ENCODE measurements at regions not wholly inside any gene's neighbourhood (a gene's known extent, or its start where the extent isn't known, plus 50 kb on each side); places are given as distances from the start of the nearest gene placed in this dataset.

DNA sequence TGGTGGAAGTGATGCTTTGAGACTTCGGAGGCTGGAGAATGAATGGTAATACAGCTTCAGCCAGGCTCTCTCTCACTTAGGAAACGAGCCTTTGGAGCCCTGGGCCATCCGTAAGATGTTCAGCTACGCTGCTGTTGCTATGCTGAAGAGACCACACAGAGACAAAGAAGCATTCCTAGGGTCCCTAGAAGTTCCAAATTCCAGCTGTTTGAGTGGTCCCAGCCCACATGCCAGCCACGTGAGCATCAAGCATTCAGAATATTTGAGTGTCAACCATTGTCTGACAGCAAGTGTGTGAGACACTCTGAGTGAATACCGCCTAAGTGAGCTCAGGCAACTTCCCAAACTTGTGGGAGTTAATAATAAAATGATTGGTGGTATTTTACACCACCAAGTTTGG, 212.9 kb downstream of the CD47 start:
- no peak for TF ChIP-seq POLR2AphosphoS5 (IDR thresholded peaks at IDR 0.05)
- TF ChIP-seq, protein P1, sequence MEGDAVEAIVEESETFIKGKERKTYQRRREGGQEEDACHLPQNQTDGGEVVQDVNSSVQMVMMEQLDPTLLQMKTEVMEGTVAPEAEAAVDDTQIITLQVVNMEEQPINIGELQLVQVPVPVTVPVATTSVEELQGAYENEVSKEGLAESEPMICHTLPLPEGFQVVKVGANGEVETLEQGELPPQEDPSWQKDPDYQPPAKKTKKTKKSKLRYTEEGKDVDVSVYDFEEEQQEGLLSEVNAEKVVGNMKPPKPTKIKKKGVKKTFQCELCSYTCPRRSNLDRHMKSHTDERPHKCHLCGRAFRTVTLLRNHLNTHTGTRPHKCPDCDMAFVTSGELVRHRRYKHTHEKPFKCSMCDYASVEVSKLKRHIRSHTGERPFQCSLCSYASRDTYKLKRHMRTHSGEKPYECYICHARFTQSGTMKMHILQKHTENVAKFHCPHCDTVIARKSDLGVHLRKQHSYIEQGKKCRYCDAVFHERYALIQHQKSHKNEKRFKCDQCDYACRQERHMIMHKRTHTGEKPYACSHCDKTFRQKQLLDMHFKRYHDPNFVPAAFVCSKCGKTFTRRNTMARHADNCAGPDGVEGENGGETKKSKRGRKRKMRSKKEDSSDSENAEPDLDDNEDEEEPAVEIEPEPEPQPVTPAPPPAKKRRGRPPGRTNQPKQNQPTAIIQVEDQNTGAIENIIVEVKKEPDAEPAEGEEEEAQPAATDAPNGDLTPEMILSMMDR (IDR thresholded peaks at IDR 0.05) = no peak
- no peak for TF ChIP-seq POLR2A (IDR thresholded peaks at IDR 0.05)
- no peak for TF ChIP-seq EP300 (IDR thresholded peaks at IDR 0.05; ENCODE audit: low read depth)

Measured in transverse colon (tissue), 4 donors.